PC-3 (cell line): ENCODE measurements at regions not wholly inside any gene's neighbourhood (a gene's known extent, or its start where the extent isn't known, plus 50 kb on each side); places are given as distances from the start of the nearest gene placed in this dataset.

Source experiments
- ATAC-seq: fragments of 200-7000 bp; cut with Tn5 transposase; 2 replicates; pipeline ENCODE4 v1.9.1; 2020; ENCODE audit warnings: mild to moderate bottlenecking, moderate library complexity
- BruUV-seq: library from RNA; stranded (reverse); fragments of 400-500 nt; replicated peaks from 2 replicates; lab custom pipeline; 2021; lab: Mats Ljungman, UMichigan
- CTCF ChIA-PET: fragments of 300-600 bp; sonication (Branson Sonifier 250); formaldehyde crosslinking; loops from one replicate; lab custom pipeline; 2022; ENCODE audit warnings: antibody characterized with exemption; lab: Charles Lee
- POLR2A ChIA-PET: fragments of 300-600 bp; sonication (Branson Sonifier 250); formaldehyde crosslinking; loops from one replicate; lab custom pipeline; 2022; ENCODE audit warnings: antibody characterized with exemption; ENCODE audit not compliant: unreplicated experiment; lab: Charles Lee
- DNase-seq: peaks from one replicate; pipeline ENCODE4 v3.0.0-alpha.2; 2015
- H2AFZ ChIP-seq: fragments of 300-600 bp; sonication (generic); 2 replicates; pipeline ENCODE4 v1.6.0; 2016; ENCODE audit warnings: antibody characterized with exemption, low read length
- H3F3A ChIP-seq: fragments of 300-600 bp; sonication (generic); one replicate; pipeline ENCODE4 v1.6.0; 2017; ENCODE audit warnings: antibody characterized with exemption, low read length, control low read depth, mild to moderate bottlenecking; ENCODE audit not compliant: unreplicated experiment
- H3K27ac ChIP-seq: fragments of 300-600 bp; sonication (generic); 2 replicates; pipeline ENCODE4 v1.5.1; 2016; ENCODE audit warnings: mild to moderate bottlenecking, low read length
- H3K27me3 ChIP-seq: fragments of 300-600 bp; sonication (generic); 2 replicates; pipeline ENCODE4 v1.6.1; 2016; ENCODE audit warnings: low read length, mixed read lengths
- H3K36me3 ChIP-seq: fragments of 300-600 bp; sonication (generic); 2 replicates; pipeline ENCODE4 v1.6.1; 2016; ENCODE audit warnings: low read depth, mixed run types, low read length, mixed read lengths
- H3K4me1 ChIP-seq: fragments of 300-600 bp; sonication (generic); 2 replicates; pipeline ENCODE4 v1.5.1; 2016; ENCODE audit warnings: low read length; ENCODE audit not compliant: insufficient read depth
- H3K4me2 ChIP-seq: fragments of 300-600 bp; sonication (generic); 2 replicates; pipeline ENCODE4 v1.6.0; 2016; ENCODE audit warnings: low read length
- H3K4me3 ChIP-seq: fragments of 300-600 bp; sonication (generic); 2 replicates; pipeline ENCODE4 v1.5.1; 2016; ENCODE audit warnings: mild to moderate bottlenecking, low read length, mixed read lengths
- H3K79me2 ChIP-seq: fragments of 300-600 bp; sonication (generic); 2 replicates; pipeline ENCODE4 v1.6.1; 2017; ENCODE audit warnings: low read length, mixed read lengths
- H3K9ac ChIP-seq: fragments of 300-600 bp; sonication (generic); 2 replicates; pipeline ENCODE4 v1.6.0; 2016; ENCODE audit warnings: mild to moderate bottlenecking, low read length
- H3K9me2 ChIP-seq: fragments of 300-600 bp; sonication (generic); replicated peaks from 2 replicates; pipeline ENCODE4 v1.6.1; 2016; ENCODE audit warnings: mixed run types, low read length, mixed read lengths
- H3K9me3 ChIP-seq: fragments of 300-600 bp; sonication (generic); 2 replicates; pipeline ENCODE4 v1.6.1; 2016; ENCODE audit warnings: low read length, mixed read lengths
- H4K20me1 ChIP-seq: fragments of 300-600 bp; sonication (generic); 2 replicates; pipeline ENCODE4 v1.6.1; 2016; ENCODE audit warnings: low read length, mixed read lengths
- EZH2 ChIP-seq: fragments of 300-600 bp; sonication (generic); IDR thresholded peaks from one replicate; pipeline ENCODE4 v1.6.1; 2017; ENCODE audit warnings: antibody characterized with exemption, mild to moderate bottlenecking, low read length; ENCODE audit not compliant: unreplicated experiment
- EZH2phosphoT487 ChIP-seq: fragments of 300-600 bp; sonication (generic); IDR thresholded peaks from 2 replicates; pipeline ENCODE4 v1.6.1; 2018; ENCODE audit warnings: mild to moderate bottlenecking, antibody characterized with exemption, low read length, borderline replicate concordance
- intact Hi-C: fragments of 100-400 bp; cut with micrococcal nuclease; formaldehyde crosslinking; loops from 2 replicates; pipeline ENCODE4 v1.9.0; 2023
- TF ChIP-seq, protein P1 (sequence below): fragments of 300-600 bp; sonication (generic); conservative IDR thresholded peaks from 2 replicates; pipeline ENCODE4 v1.5.1; 2017; ENCODE audit warnings: antibody characterized with exemption, low read depth, mild to moderate bottlenecking, low read length

DNA sequence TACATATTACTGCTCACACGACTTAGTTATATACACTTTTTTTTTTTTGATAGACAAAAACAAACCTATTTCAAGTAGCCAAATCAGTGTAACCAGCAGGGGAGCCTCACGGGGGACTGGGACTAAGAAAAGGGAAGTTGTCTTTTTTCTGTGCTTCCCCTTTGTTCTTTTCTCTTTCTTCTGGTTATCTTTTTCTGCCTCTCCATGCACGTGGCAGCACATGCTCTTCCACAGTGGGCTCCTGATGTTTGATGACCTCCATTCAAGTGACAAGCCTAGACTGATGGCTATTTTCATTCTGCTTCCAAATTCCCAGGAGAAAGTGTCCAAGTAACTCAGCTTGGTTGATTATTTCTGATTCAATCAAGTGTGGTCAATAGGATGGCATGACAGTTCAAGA is 98.2 kb upstream of the STK39 start:
- H3K9me2 ChIP-seq, result no peaks in the 10 kb centered on the region
- no peaks in the 10 kb centered on the region for H3K79me2 ChIP-seq
- peaks cover 9% of the 10 kb centered on the region for H3K4me1 ChIP-seq
- no peaks in the 10 kb centered on the region for H4K20me1 ChIP-seq
- ChIA-PET CTCF (no interaction called here), POLR2A (no interaction called here)
- no peak for ATAC-seq
- no peak overlapping the region for H3K27ac ChIP-seq
- no peak overlapping the region for H3K9ac ChIP-seq
- H3K27me3 ChIP-seq, result no peaks in the 10 kb centered on the region
- H3K9me3 ChIP-seq, result no peaks in the 10 kb centered on the region
- H3K36me3 ChIP-seq, result no peaks in the 10 kb centered on the region
- H3K4me3 ChIP-seq, result no peak overlapping the region
- TF ChIP-seq, protein P1, sequence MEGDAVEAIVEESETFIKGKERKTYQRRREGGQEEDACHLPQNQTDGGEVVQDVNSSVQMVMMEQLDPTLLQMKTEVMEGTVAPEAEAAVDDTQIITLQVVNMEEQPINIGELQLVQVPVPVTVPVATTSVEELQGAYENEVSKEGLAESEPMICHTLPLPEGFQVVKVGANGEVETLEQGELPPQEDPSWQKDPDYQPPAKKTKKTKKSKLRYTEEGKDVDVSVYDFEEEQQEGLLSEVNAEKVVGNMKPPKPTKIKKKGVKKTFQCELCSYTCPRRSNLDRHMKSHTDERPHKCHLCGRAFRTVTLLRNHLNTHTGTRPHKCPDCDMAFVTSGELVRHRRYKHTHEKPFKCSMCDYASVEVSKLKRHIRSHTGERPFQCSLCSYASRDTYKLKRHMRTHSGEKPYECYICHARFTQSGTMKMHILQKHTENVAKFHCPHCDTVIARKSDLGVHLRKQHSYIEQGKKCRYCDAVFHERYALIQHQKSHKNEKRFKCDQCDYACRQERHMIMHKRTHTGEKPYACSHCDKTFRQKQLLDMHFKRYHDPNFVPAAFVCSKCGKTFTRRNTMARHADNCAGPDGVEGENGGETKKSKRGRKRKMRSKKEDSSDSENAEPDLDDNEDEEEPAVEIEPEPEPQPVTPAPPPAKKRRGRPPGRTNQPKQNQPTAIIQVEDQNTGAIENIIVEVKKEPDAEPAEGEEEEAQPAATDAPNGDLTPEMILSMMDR, result no peak
- TF ChIP-seq EZH2phosphoT487 (no peak), EZH2 (no peak)
- H3F3A ChIP-seq, result no peaks in the 10 kb centered on the region
- DNase-seq, result no peak
- no peak overlapping the region for H2AFZ ChIP-seq
- BruUV-seq, result no TSS peak
- intact Hi-C loops, result no loop called here
- no peak overlapping the region for H3K4me2 ChIP-seq

DNA sequence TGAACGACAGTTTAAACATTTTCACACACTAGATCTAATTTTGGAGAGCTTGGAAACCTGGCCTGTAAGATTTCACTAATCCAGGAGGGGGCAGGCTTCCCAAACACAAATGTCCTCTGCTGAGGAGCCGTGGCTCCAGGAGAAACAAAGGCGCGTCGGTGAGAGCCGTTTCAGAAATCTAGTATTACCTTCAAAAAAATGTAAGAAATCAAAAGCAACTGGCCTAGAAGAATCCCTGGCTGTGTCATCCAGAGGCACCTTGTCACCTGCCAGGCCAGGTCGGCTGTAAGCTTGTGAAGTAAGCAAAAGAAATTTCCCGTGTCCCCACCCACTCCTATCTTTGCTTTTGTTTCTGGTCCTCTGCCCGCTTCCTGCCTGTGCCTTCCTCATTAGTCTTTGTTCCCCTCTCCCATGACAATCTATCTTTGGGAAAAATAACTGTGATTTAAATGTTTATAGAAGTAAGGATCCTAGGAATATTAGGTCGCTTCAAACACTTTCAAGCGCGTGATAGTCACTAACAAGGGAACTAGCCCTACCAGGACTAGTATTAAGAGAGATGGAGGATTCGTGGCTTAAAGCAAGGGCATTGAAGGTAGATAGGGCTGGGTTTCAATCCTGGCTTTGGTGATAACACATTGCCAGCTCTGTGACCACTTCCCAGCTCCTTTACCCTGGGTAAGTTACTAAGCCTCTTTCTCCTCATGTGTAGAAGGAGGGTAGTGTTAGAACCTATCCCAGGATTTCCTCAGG is 99.5 kb upstream of the STK39 start:
- TF ChIP-seq, protein P1, result peak; percentile 91
- TF ChIP-seq EZH2, result no peak
- Histone ChIP-seq H3K4me1 (peaks cover 9% of the 10 kb centered on the region), H3F3A (no peaks in the 10 kb centered on the region), H3K9ac (peak overlapping the region; percentile 58), H3K9me3 (no peaks in the 10 kb centered on the region), H3K79me2 (no peaks in the 10 kb centered on the region), H3K4me3 (peak overlapping the region; percentile 78), H3K36me3 (no peaks in the 10 kb centered on the region), H2AFZ (peak overlapping the region; percentile 98), H3K9me2 (no peaks in the 10 kb centered on the region), H3K27me3 (no peaks in the 10 kb centered on the region), H3K4me2 (peak overlapping the region; percentile 91), H4K20me1 (no peaks in the 10 kb centered on the region), H3K27ac (no peak overlapping the region)
- no TSS peak for BruUV-seq
- POLR2A ChIA-PET, result interaction anchor here (0.5 kb wide), 1 partner anchor 44 kb away, joined by 7 read pairs; no protein-coding TSS in a partner anchor
- DNase-seq, result peak; percentile 78
- intact Hi-C loops, result loop anchor here (1.0 to 2.0 kb wide), 5 partner anchors 110 to 573 kb away; partner anchors contain the start of gene CERS6
- peak; percentile 77 for ATAC-seq
- CTCF ChIA-PET, result interaction anchor here (0.7 to 1.0 kb wide), 4 partner anchors 340 to 874 kb away, joined by 3 to 4 read pairs (median 3); no protein-coding TSS in a partner anchor

GRCh38 chr2:168348076-168348475 is 100.7 kb upstream of the STK39 start:
- ATAC-seq (peak; percentile 69), DNase-seq (peak; percentile 55)
- ChIA-PET POLR2A (no interaction called here), CTCF (no interaction called here)
- Histone ChIP-seq H3K79me2 (no peaks in the 10 kb centered on the region), H3K27me3 (no peaks in the 10 kb centered on the region), H3K27ac (no peak overlapping the region), H4K20me1 (no peaks in the 10 kb centered on the region), H3F3A (no peaks in the 10 kb centered on the region), H3K9me2 (no peaks in the 10 kb centered on the region), H3K9ac (no peak overlapping the region), H2AFZ (no peak overlapping the region), H3K9me3 (no peaks in the 10 kb centered on the region), H3K4me2 (no peak overlapping the region), H3K36me3 (no peaks in the 10 kb centered on the region), H3K4me3 (no peak overlapping the region), H3K4me1 (peaks cover 9% of the 10 kb centered on the region)
- intact Hi-C loops, result no loop called here
- BruUV-seq, result no TSS peak
- TF ChIP-seq EZH2phosphoT487 (no peak), EZH2 (no peak)
- TF ChIP-seq, protein P1, result peak; percentile 60
